ENCODE measurements at regions not wholly inside any gene's neighbourhood (a gene's known extent, or its start where the extent isn't known, plus 50 kb on each side); places are given as distances from the start of the nearest gene placed in this dataset.

- Histone ChIP-seq H3K9me2 (replicated peaks; ENCODE audit: insufficient read depth, low read length) (no peaks in the 10 kb centered on the region), H3F3A (ENCODE audit: insufficient read depth, low read length) (no peaks in the 10 kb centered on the region), H3K4me3 (ENCODE audit: low read length) (no peak overlapping the region), H3K9ac (ENCODE audit: low read length) (no peak overlapping the region), H3K4me1 (ENCODE audit: low read length) (no peaks in the 10 kb centered on the region), H3K27me3 (replicated peaks; ENCODE audit: insufficient read depth, low read length) (no peaks in the 10 kb centered on the region), H3K27ac (ENCODE audit: low read length) (no peak overlapping the region), H3K79me2 (ENCODE audit: low read length) (no peaks in the 10 kb centered on the region), H4K20me1 (ENCODE audit: insufficient read depth, low read length) (no peaks in the 10 kb centered on the region), H2AFZ (ENCODE audit: low read length) (no peak overlapping the region), H3K9me3 (replicated peaks; ENCODE audit: insufficient read depth, low read length) (no peaks in the 10 kb centered on the region), H3K36me3 (replicated peaks; ENCODE audit: insufficient read depth, low read length) (no peaks in the 10 kb centered on the region), H3K4me2 (ENCODE audit: low read depth, low read length) (no peak overlapping the region)
- no peak for DNase-seq
- TF ChIP-seq EZH2phosphoT487 (IDR thresholded peaks at IDR 0.05; ENCODE audit: low read length) (no peak), EZH2 (optimal IDR thresholded peaks at IDR 0.05; ENCODE audit: low read depth, low read length) (no peak), CTCF (IDR thresholded peaks at IDR 0.05; ENCODE audit: low read length) (no peak)
Measured at GRCh38 chr12:19749906-19750574, 310.7 kb downstream of the AEBP2 start.

- no peak for DNase-seq
- Histone ChIP-seq H4K20me1 (ENCODE audit: insufficient read depth, low read length) (no peaks in the 10 kb centered on the region), H3K27me3 (replicated peaks; ENCODE audit: insufficient read depth, low read length) (no peaks in the 10 kb centered on the region), H3K4me3 (ENCODE audit: low read length) (no peak overlapping the region), H3K4me1 (ENCODE audit: low read length) (no peaks in the 10 kb centered on the region), H2AFZ (ENCODE audit: low read length) (no peak overlapping the region), H3K27ac (ENCODE audit: low read length) (no peak overlapping the region), H3F3A (ENCODE audit: insufficient read depth, low read length) (no peaks in the 10 kb centered on the region), H3K9me2 (replicated peaks; ENCODE audit: insufficient read depth, low read length) (no peaks in the 10 kb centered on the region), H3K4me2 (ENCODE audit: low read depth, low read length) (no peak overlapping the region), H3K9me3 (replicated peaks; ENCODE audit: insufficient read depth, low read length) (no peaks in the 10 kb centered on the region), H3K79me2 (ENCODE audit: low read length) (no peaks in the 10 kb centered on the region), H3K36me3 (replicated peaks; ENCODE audit: insufficient read depth, low read length) (no peaks in the 10 kb centered on the region), H3K9ac (ENCODE audit: low read length) (no peak overlapping the region)
- no peak for TF ChIP-seq CTCF (IDR thresholded peaks at IDR 0.05; ENCODE audit: low read length)
Measured at GRCh38 chr12:19751078-19751477, 311.8 kb downstream of the AEBP2 start.

- Histone ChIP-seq H3K9ac (ENCODE audit: low read length) (no peak overlapping the region), H3K9me3 (replicated peaks; ENCODE audit: insufficient read depth, low read length) (no peaks in the 10 kb centered on the region), H2AFZ (ENCODE audit: low read length) (no peak overlapping the region), H3K4me3 (ENCODE audit: low read length) (no peak overlapping the region), H3K27ac (ENCODE audit: low read length) (no peak overlapping the region), H3K4me1 (ENCODE audit: low read length) (no peaks in the 10 kb centered on the region), H3K79me2 (ENCODE audit: low read length) (no peaks in the 10 kb centered on the region), H3K4me2 (ENCODE audit: low read depth, low read length) (no peak overlapping the region), H3K9me2 (replicated peaks; ENCODE audit: insufficient read depth, low read length) (no peaks in the 10 kb centered on the region), H3K27me3 (replicated peaks; ENCODE audit: insufficient read depth, low read length) (no peaks in the 10 kb centered on the region), H3K36me3 (replicated peaks; ENCODE audit: insufficient read depth, low read length) (no peaks in the 10 kb centered on the region), H4K20me1 (ENCODE audit: insufficient read depth, low read length) (no peaks in the 10 kb centered on the region), H3F3A (ENCODE audit: insufficient read depth, low read length) (no peaks in the 10 kb centered on the region)
- DNase-seq: no peak
- TF ChIP-seq CTCF (IDR thresholded peaks at IDR 0.05; ENCODE audit: low read length): no peak
- TF ChIP-seq EZH2phosphoT487 (IDR thresholded peaks at IDR 0.05; ENCODE audit: low read length): no peak
- TF ChIP-seq EZH2 (optimal IDR thresholded peaks at IDR 0.05; ENCODE audit: low read depth, low read length): no peak
Measured at GRCh38 chr12:19752712-19753111, 313.4 kb downstream of the AEBP2 start.
